AG04450 (cell line): ENCODE measurements at regions not wholly inside any gene's neighbourhood (a gene's known extent, or its start where the extent isn't known, plus 50 kb on each side); places are given as distances from the start of the nearest gene placed in this dataset.
A peak's percentile ranks its signal among the peaks of the same experiment; 100 is the strongest.

Experiments used
- CTCF ChIA-PET: fragments of 300-600, 350-600 bp; formaldehyde crosslinking; extraction: SDS; loops from one replicate; lab custom pipeline; 2022; ENCODE audit warnings: antibody characterized with exemption, inconsistent platforms; lab: Charles Lee
- POLR2A ChIA-PET: fragments of 350-600 bp; formaldehyde crosslinking; extraction: SDS; loops from one replicate; lab custom pipeline; 2021; ENCODE audit warnings: antibody characterized with exemption, inconsistent platforms; lab: Yijun Ruan, JAX
- DNase-seq: peaks from one replicate; pipeline ENCODE4 v3.0.0-alpha.2; 2011; ENCODE audit warnings: low read depth, low spot score
- H3K27ac ChIP-seq: one replicate; pipeline ENCODE4 v1.5.1; 2012; ENCODE audit warnings: low read depth, low read length, control low read depth
- H3K27me3 ChIP-seq: one replicate; pipeline ENCODE4 v1.6.0; 2012; ENCODE audit warnings: low read length; ENCODE audit not compliant: control insufficient read depth, insufficient read depth
- H3K4me3 ChIP-seq: 2 replicates; pipeline ENCODE4 v1.5.1; 2011; ENCODE audit warnings: mild to moderate bottlenecking, low read depth, low read length, control low read depth
- H3K9me3 ChIP-seq: 2 replicates; pipeline ENCODE4 v1.5.1; 2012; ENCODE audit warnings: low read length; ENCODE audit not compliant: control insufficient read depth, insufficient read depth
- TF ChIP-seq, protein P1 (sequence below): IDR thresholded peaks from 2 replicates; pipeline ENCODE4 v1.5.1; 2011; ENCODE audit warnings: low read depth, low read length, control low read depth, inconsistent platforms

DNA sequence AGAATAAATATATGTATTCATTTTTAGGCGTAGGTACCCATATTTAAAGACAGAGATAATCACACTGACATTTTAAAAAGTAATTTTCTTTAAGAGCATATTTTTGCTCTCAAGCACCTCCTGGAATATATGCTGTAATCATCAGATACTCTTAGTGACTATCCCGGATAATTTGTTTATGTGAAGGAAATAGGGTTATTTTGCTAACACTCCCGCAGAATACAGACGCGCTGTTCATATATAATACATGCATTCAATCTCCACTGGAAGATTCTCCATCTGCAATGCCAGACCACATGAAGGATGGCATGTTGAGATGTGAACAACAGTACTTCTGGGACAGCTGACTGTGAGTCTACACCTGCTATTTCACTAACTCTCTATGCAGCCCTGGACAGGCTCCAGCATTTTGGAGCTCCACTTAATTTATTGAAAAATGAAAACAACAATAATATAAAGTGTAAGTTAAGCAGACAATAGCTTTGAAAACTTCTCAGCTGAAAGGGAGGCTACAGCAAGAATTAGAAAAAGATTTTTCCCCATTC lies 430.6 kb downstream of the TMX3 start:
- Histone ChIP-seq H3K4me3 (no peak overlapping the region), H3K27ac (no peak overlapping the region), H3K27me3 (no peaks in the 10 kb centered on the region), H3K9me3 (no peaks in the 10 kb centered on the region)
- TF ChIP-seq, protein P1, sequence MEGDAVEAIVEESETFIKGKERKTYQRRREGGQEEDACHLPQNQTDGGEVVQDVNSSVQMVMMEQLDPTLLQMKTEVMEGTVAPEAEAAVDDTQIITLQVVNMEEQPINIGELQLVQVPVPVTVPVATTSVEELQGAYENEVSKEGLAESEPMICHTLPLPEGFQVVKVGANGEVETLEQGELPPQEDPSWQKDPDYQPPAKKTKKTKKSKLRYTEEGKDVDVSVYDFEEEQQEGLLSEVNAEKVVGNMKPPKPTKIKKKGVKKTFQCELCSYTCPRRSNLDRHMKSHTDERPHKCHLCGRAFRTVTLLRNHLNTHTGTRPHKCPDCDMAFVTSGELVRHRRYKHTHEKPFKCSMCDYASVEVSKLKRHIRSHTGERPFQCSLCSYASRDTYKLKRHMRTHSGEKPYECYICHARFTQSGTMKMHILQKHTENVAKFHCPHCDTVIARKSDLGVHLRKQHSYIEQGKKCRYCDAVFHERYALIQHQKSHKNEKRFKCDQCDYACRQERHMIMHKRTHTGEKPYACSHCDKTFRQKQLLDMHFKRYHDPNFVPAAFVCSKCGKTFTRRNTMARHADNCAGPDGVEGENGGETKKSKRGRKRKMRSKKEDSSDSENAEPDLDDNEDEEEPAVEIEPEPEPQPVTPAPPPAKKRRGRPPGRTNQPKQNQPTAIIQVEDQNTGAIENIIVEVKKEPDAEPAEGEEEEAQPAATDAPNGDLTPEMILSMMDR = no peak
- ChIA-PET CTCF (no interaction called here), POLR2A (no interaction called here)
- no peak for DNase-seq

DNA sequence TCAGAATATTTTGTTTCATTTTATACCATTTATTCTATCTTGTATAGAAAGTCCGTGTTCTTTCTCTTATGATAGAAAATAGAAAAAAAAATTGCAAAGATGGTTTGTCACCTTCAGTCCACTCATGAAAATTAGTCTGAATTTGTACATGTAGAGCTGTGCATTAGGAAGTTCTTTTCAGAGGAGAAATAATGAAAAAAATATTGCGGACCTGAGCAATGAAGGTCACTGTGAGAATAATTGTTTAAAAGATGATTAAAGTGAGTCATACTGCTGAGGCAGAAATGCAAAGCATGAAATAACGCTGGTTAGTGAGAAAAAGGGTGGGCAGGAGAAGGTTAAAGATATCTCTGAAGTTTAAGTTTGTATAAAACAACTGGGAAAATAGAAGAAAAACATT lies 431.1 kb downstream of the TMX3 start:
- CTCF ChIA-PET = no interaction called here
- Histone ChIP-seq H3K27me3 (no peaks in the 10 kb centered on the region), H3K9me3 (no peaks in the 10 kb centered on the region), H3K4me3 (no peak overlapping the region), H3K27ac (no peak overlapping the region)
- DNase-seq = no peak
- TF ChIP-seq, protein P1 = no peak
- POLR2A ChIA-PET = no interaction called here

DNA sequence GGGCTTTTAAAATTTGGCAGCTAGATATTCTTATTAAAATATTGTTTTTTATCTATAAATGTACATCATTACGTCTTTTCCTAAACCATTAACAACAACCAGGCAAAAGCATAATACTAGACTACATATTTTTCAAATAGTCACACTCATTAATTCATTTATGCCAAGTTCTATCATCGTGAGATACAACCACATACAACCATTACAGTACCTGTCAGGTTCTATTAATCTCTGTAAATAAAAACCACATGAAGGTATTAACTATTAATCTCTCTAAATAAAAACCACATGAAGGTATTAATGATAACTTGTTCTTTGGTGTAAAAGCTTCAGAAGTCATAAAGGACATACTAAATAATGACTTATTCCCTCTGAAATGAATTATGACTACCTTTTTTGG lies 432.7 kb downstream of the TMX3 start:
- TF ChIP-seq, protein P1 = no peak
- POLR2A ChIA-PET = no interaction called here
- Histone ChIP-seq H3K27ac (no peak overlapping the region), H3K4me3 (no peak overlapping the region), H3K9me3 (no peaks in the 10 kb centered on the region), H3K27me3 (no peaks in the 10 kb centered on the region)
- DNase-seq = no peak
- CTCF ChIA-PET = no interaction called here

DNA sequence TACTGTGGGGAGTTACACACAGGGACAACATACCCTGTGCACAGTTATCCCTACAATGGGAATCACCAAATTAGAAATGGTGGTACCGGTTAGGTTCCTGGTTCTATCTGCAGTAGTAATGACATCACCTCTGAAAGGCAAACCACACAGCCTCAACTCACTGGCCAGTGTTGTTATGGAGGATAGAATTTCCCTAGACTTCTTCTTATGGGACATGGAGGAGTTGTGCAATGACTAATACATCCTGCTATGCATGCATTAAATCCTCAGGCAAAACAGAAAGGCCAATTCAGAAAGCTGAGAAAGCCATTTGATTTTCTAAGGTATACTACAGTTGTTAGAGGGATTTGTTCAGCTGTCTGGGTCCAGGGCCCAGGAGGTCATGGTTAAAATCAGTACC lies 439.3 kb downstream of the TMX3 start:
- no peaks in the 10 kb centered on the region for H3K9me3 ChIP-seq
- TF ChIP-seq, protein P1 = no peak
- DNase-seq = peak; percentile 63
- ChIA-PET CTCF (no interaction called here), POLR2A (no interaction called here)
- H3K4me3 ChIP-seq = no peak overlapping the region
- H3K27ac ChIP-seq = peak overlapping the region; percentile 33
- H3K27me3 ChIP-seq = no peaks in the 10 kb centered on the region

DNA sequence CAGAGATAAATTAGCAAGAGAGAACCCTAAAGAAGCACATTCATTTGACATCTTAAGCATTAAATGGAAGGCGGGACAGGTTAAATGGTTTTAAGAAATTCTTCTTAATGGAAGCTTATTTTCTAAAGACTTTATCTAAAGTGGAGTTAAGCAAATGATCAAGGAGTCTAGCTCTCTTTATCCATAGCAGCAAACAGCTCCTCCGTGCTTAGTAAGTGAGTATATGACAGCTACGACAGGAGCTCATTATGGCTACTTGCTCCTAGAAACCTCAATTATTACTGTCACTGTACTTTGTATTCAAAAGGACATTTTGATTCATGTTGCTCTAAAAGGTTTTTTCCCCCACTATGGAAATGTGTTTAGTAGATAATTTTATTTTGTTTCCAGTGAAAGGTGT lies 444.9 kb downstream of the TMX3 start:
- no peak overlapping the region for H3K4me3 ChIP-seq
- H3K27me3 ChIP-seq = no peaks in the 10 kb centered on the region
- CTCF ChIA-PET = interaction anchor here (0.6 kb wide), 1 partner anchor 540 kb away, joined by 9 read pairs; no protein-coding TSS in a partner anchor
- H3K27ac ChIP-seq = no peak overlapping the region
- no peaks in the 10 kb centered on the region for H3K9me3 ChIP-seq
- DNase-seq = no peak
- TF ChIP-seq, protein P1 = no peak
- POLR2A ChIA-PET = no interaction called here
